ENCODE measurements at regions not wholly inside any gene's neighbourhood (a gene's known extent, or its start where the extent isn't known, plus 50 kb on each side); places are given as distances from the start of the nearest gene placed in this dataset.

GRCh38 chr2:14684516-14684915 lies 52.0 kb downstream of the LRATD1 start:
- no peak for DNase-seq

GRCh38 chr2:14690926-14691325 lies 58.4 kb downstream of the LRATD1 start:
- no peak for DNase-seq

GRCh38 chr2:14693874-14694273 lies 61.4 kb downstream of the LRATD1 start:
- no peak for DNase-seq

GRCh38 chr2:14700753-14701152 lies 68.2 kb downstream of the LRATD1 start:
- DNase-seq = no peak

GRCh38 chr2:14702258-14702657 lies 69.7 kb downstream of the LRATD1 start:
- no peak for DNase-seq

GRCh38 chr2:14706201-14706600 lies 73.7 kb downstream of the LRATD1 start:
- DNase-seq = no peak

GRCh38 chr2:14712111-14712510 lies 79.6 kb downstream of the LRATD1 start:
- DNase-seq = no peak

- DNase-seq = no peak
These were observed 80.7 kb downstream of the LRATD1 start for GRCh38 chr2:14713248-14713647.

- no peak for DNase-seq
These were observed 83.1 kb downstream of the LRATD1 start for GRCh38 chr2:14715600-14715999.

- DNase-seq = no peak
These were observed 83.8 kb downstream of the LRATD1 start for GRCh38 chr2:14716319-14716718.

GRCh38 chr2:14717131-14717530 lies 84.6 kb downstream of the LRATD1 start:
- DNase-seq = no peak

- DNase-seq = no peak
These were observed 87.8 kb downstream of the LRATD1 start for GRCh38 chr2:14720319-14720718.

- no peak for DNase-seq
These were observed 88.2 kb downstream of the LRATD1 start for GRCh38 chr2:14720739-14721138.

GRCh38 chr2:14722904-14723570 lies 90.5 kb downstream of the LRATD1 start:
- DNase-seq = no peak

- DNase-seq = no peak
These were observed 91.2 kb downstream of the LRATD1 start for GRCh38 chr2:14723684-14724083.

- DNase-seq = no peak
These were observed 103.2 kb downstream of the LRATD1 start for GRCh38 chr2:14735696-14736095.

GRCh38 chr2:14737201-14737600 lies 104.7 kb downstream of the LRATD1 start:
- DNase-seq = no peak

- DNase-seq = no peak
These were observed 111.3 kb downstream of the LRATD1 start for GRCh38 chr2:14743861-14744260.

GRCh38 chr2:14745288-14746076 lies 113.0 kb downstream of the LRATD1 start:
- no peak for DNase-seq

GRCh38 chr2:14746133-14746532 lies 113.6 kb downstream of the LRATD1 start:
- DNase-seq = no peak

GRCh38 chr2:14747447-14747846 lies 114.9 kb downstream of the LRATD1 start:
- no peak for DNase-seq

GRCh38 chr2:14749884-14750283 lies 117.4 kb downstream of the LRATD1 start:
- no peak for DNase-seq

GRCh38 chr2:14750433-14750832 lies 117.9 kb downstream of the LRATD1 start:
- DNase-seq = no peak

- DNase-seq = no peak
These were observed 119.1 kb downstream of the LRATD1 start for GRCh38 chr2:14751581-14751980.

GRCh38 chr2:14752295-14752694 lies 119.8 kb downstream of the LRATD1 start:
- DNase-seq = no peak

Data from NCI-H774 (cell line).